DMS114 treated with DMSO at 0.1 percent for 48 hours (cell line): ENCODE measurements at regions not wholly inside any gene's neighbourhood (a gene's known extent, or its start where the extent isn't known, plus 50 kb on each side); places are given as distances from the start of the nearest gene placed in this dataset.

Experiments
- DNase-seq: peaks from one replicate; lab custom pipeline; 2025; ENCODE audit not compliant: unreplicated experiment; lab: John Stamatoyannopoulos, UW

GRCh38 chr14:86597279-86597678 is 1067.3 kb downstream of the FLRT2 start:
- DNase-seq, result no peak

- no peak for DNase-seq
Observed at GRCh38 chr14:86596024-86596423, 1066.1 kb downstream of the FLRT2 start.

GRCh38 chr14:86575141-86575540 is 1045.2 kb downstream of the FLRT2 start:
- no peak for DNase-seq

- no peak for DNase-seq
Observed at GRCh38 chr14:86574778-86575129, 1044.8 kb downstream of the FLRT2 start.

- DNase-seq, result no peak
Observed at GRCh38 chr14:86574051-86574777, 1044.3 kb downstream of the FLRT2 start.

GRCh38 chr14:86570371-86570770 is 1040.4 kb downstream of the FLRT2 start:
- DNase-seq, result no peak

- no peak for DNase-seq
Observed at GRCh38 chr14:86543521-86543920, 1013.6 kb downstream of the FLRT2 start.

- no peak for DNase-seq
Observed at GRCh38 chr14:86541972-86542371, 1012.0 kb downstream of the FLRT2 start.

GRCh38 chr14:86540636-86541247 is 1010.8 kb downstream of the FLRT2 start:
- no peak for DNase-seq

- no peak for DNase-seq
Observed at GRCh38 chr14:86539361-86540070, 1009.6 kb downstream of the FLRT2 start.

GRCh38 chr14:86533834-86534233 is 1003.9 kb downstream of the FLRT2 start:
- no peak for DNase-seq

GRCh38 chr14:86532219-86532618 is 1002.3 kb downstream of the FLRT2 start:
- no peak for DNase-seq

GRCh38 chr14:86530457-86530856 is 1000.5 kb downstream of the FLRT2 start:
- DNase-seq, result no peak

GRCh38 chr14:86527312-86527711 is 997.4 kb downstream of the FLRT2 start:
- no peak for DNase-seq

GRCh38 chr14:86525673-86526072 is 995.7 kb downstream of the FLRT2 start:
- DNase-seq, result no peak

- DNase-seq, result no peak
Observed at GRCh38 chr14:86521843-86522242, 991.9 kb downstream of the FLRT2 start.

GRCh38 chr14:86521031-86521730 is 991.2 kb downstream of the FLRT2 start:
- no peak for DNase-seq

GRCh38 chr14:86518298-86518697 is 988.4 kb downstream of the FLRT2 start:
- no peak for DNase-seq

GRCh38 chr14:86515195-86515594 is 985.3 kb downstream of the FLRT2 start:
- DNase-seq, result no peak

GRCh38 chr14:86513564-86513963 is 983.6 kb downstream of the FLRT2 start:
- DNase-seq, result no peak

GRCh38 chr14:86513056-86513455 is 983.1 kb downstream of the FLRT2 start:
- DNase-seq, result no peak

- no peak for DNase-seq
Observed at GRCh38 chr14:86510491-86510890, 980.5 kb downstream of the FLRT2 start.
